Stimulated activated CD8-positive, alpha-beta memory T cell treated with anti-CD3 and anti-CD28 coated beads, Interleukin-15, amount 100 ng/mL, for 48 hours (primary cell): ENCODE measurements at regions not wholly inside any gene's neighbourhood (a gene's known extent, or its start where the extent isn't known, plus 50 kb on each side); places are given as distances from the start of the nearest gene placed in this dataset.
"Not testable (repeated sequence)": the region's sequence is repeated elsewhere in the genome, so short reads cannot be mapped to it uniquely, and the experiment has no call there.

Experiments used
- DNase-seq, 2 donors: peaks; one replicate each; pipeline ENCODE4 v3.0.0-alpha.2; 2020; ENCODE audit warnings: low read depth in 2 of 2

GRCh38 chr9:96064826-96065481 is 189.5 kb downstream of the ERCC6L2 start:
- DNase-seq, result no peak

GRCh38 chr9:96062854-96063253 is 187.4 kb downstream of the ERCC6L2 start:
- no peak for DNase-seq

GRCh38 chr9:96062031-96062430 is 186.5 kb downstream of the ERCC6L2 start:
- no peak for DNase-seq

GRCh38 chr9:96061293-96061987 is 185.9 kb downstream of the ERCC6L2 start:
- DNase-seq, result peak in 1 of 2 donors; percentile 15

- DNase-seq, result no peak
These were observed 182.7 kb downstream of the ERCC6L2 start for GRCh38 chr9:96058218-96058617.

GRCh38 chr9:96057155-96057554 is 181.7 kb downstream of the ERCC6L2 start:
- DNase-seq, result no peak

GRCh38 chr9:96056226-96056625 is 180.7 kb downstream of the ERCC6L2 start:
- DNase-seq, result no peak

- DNase-seq, result not testable (repeated sequence)
These were observed 178.8 kb downstream of the ERCC6L2 start for GRCh38 chr9:96054248-96054647.

GRCh38 chr9:96052686-96053085 is 177.2 kb downstream of the ERCC6L2 start:
- no peak for DNase-seq

- no peak for DNase-seq
These were observed 175.9 kb downstream of the ERCC6L2 start for GRCh38 chr9:96051423-96051822.

- no peak for DNase-seq
These were observed 175.3 kb downstream of the ERCC6L2 start for GRCh38 chr9:96050861-96051155.

GRCh38 chr9:96050048-96050860 is 174.8 kb downstream of the ERCC6L2 start:
- no peak for DNase-seq

- no peak for DNase-seq
These were observed 173.7 kb downstream of the ERCC6L2 start for GRCh38 chr9:96048956-96049831.

GRCh38 chr9:96048104-96048955 is 172.8 kb downstream of the ERCC6L2 start:
- peak in 1 of 2 donors; percentile 34 for DNase-seq

GRCh38 chr9:96047741-96048103 is 172.2 kb downstream of the ERCC6L2 start:
- no peak for DNase-seq

- DNase-seq, result no peak
These were observed 171.7 kb downstream of the ERCC6L2 start for GRCh38 chr9:96047116-96047639.

- DNase-seq, result no peak
These were observed 170.3 kb downstream of the ERCC6L2 start for GRCh38 chr9:96045811-96046210.

GRCh38 chr9:96044401-96044800 is 168.9 kb downstream of the ERCC6L2 start:
- DNase-seq, result no peak

- DNase-seq, result no peak
These were observed 165.3 kb downstream of the ERCC6L2 start for GRCh38 chr9:96040591-96041461.

- no peak for DNase-seq
These were observed 163.4 kb downstream of the ERCC6L2 start for GRCh38 chr9:96038914-96039313.
